A673 (cell line): ENCODE measurements at regions not wholly inside any gene's neighbourhood (a gene's known extent, or its start where the extent isn't known, plus 50 kb on each side); places are given as distances from the start of the nearest gene placed in this dataset.

Experiments
- BruUV-seq: library from RNA; stranded (reverse); fragments of 400-500 nt; replicated peaks from 2 replicates; lab custom pipeline; 2021; lab: Mats Ljungman, UMichigan
- CTCF ChIA-PET: fragments of 300-600 bp; sonication (Branson Sonifier 250); formaldehyde crosslinking; loops from one replicate; lab custom pipeline; 2022; ENCODE audit warnings: antibody characterized with exemption; lab: Charles Lee
- POLR2A ChIA-PET: fragments of 300-600 bp; sonication (Branson Sonifier 250); formaldehyde crosslinking; loops from one replicate; lab custom pipeline; 2022; ENCODE audit warnings: antibody characterized with exemption; ENCODE audit not compliant: low non-redundant PET; lab: Charles Lee
- DNase-seq: peaks from one replicate; pipeline ENCODE4 v3.0.0-alpha.2; 2015; ENCODE audit warnings: low spot score
- H3K27ac ChIP-seq: fragments of 200-600 bp; sonication (generic); 2 replicates; pipeline ENCODE4 v1.5.1; 2016; ENCODE audit warnings: mixed run types, low read depth, mild to moderate bottlenecking, mixed read lengths, antibody characterized with exemption, low read length; ENCODE audit not compliant: poor library complexity, severe bottlenecking
- H3K27me3 ChIP-seq: fragments of 200-600 bp; sonication (generic); replicated peaks from 2 replicates; pipeline ENCODE4 v1.6.1; 2017; ENCODE audit warnings: mixed run types, low read depth, mild to moderate bottlenecking, mixed read lengths, antibody characterized with exemption, low read length; ENCODE audit not compliant: insufficient read depth, poor library complexity
- H3K36me3 ChIP-seq: fragments of 200-600 bp; sonication (generic); 2 replicates; pipeline ENCODE4 v1.6.1; 2016; ENCODE audit warnings: mixed run types, mild to moderate bottlenecking, mixed read lengths, antibody characterized with exemption, low read length; ENCODE audit not compliant: insufficient read depth, poor library complexity, severe bottlenecking
- H3K4me1 ChIP-seq: fragments of 200-600 bp; sonication (generic); 2 replicates; pipeline ENCODE4 v1.6.1; 2017; ENCODE audit warnings: mixed run types, mild to moderate bottlenecking, mixed read lengths, antibody characterized with exemption, low read length; ENCODE audit not compliant: insufficient read depth, poor library complexity, severe bottlenecking
- H3K4me3 ChIP-seq: fragments of 200-600 bp; sonication (generic); 2 replicates; pipeline ENCODE4 v1.5.1; 2016; ENCODE audit warnings: low read depth, mixed run types, mild to moderate bottlenecking, mixed read lengths, low read length; ENCODE audit not compliant: poor library complexity, severe bottlenecking
- H3K9me3 ChIP-seq: fragments of 200-600 bp; sonication (generic); 2 replicates; pipeline ENCODE4 v1.6.1; 2016; ENCODE audit warnings: mixed run types, low read depth, mild to moderate bottlenecking, mixed read lengths, antibody characterized with exemption, low read length; ENCODE audit not compliant: poor library complexity, severe bottlenecking
- EZH2 ChIP-seq: fragments of 200-600 bp; sonication (generic); IDR thresholded peaks from 2 replicates; pipeline ENCODE4 v1.6.1; 2017; ENCODE audit warnings: borderline replicate concordance, low read depth, mild to moderate bottlenecking, mixed read lengths, antibody characterized with exemption, low read length; ENCODE audit not compliant: poor library complexity, severe bottlenecking
- intact Hi-C: fragments of 100-400 bp; cut with micrococcal nuclease; formaldehyde crosslinking; loops from one replicate; pipeline ENCODE4 v1.10.0; 2022; ENCODE audit not compliant: unreplicated experiment
- TF ChIP-seq, protein P1 (sequence below): fragments of 300-800, 200-600 bp; sonication (generic); conservative IDR thresholded peaks from 2 replicates; pipeline ENCODE4 v1.5.1; 2017; ENCODE audit warnings: low read depth, mild to moderate bottlenecking, antibody characterized with exemption, low read length, moderate library complexity, mixed read lengths

DNA sequence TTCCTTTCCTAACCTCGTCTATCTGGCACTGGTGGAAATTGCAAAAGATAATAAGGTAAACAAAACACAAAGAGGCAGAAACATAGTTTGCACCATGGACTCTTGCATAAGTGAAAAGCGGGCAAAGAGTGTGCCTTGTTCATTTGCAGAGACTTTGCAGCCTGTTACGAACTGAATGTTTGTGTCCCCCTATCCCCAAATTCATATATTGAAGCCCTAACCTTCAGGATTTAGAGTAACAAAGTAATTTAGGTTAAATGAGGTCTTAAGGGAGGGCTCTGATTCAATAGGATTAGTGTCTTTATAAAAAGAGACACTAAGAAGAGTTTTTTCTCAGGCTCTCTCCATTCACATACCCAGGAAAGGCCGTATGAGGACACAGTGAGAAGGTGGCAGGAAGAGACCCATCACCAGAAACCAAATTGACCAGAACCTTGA lies 52.1 kb upstream of the FAM169A start:
- H3K27me3 ChIP-seq = no peaks in the 10 kb centered on the region
- H3K4me1 ChIP-seq = no peaks in the 10 kb centered on the region
- no TSS peak for BruUV-seq
- no peaks in the 10 kb centered on the region for H3K36me3 ChIP-seq
- no peak for TF ChIP-seq EZH2
- TF ChIP-seq, protein P1, sequence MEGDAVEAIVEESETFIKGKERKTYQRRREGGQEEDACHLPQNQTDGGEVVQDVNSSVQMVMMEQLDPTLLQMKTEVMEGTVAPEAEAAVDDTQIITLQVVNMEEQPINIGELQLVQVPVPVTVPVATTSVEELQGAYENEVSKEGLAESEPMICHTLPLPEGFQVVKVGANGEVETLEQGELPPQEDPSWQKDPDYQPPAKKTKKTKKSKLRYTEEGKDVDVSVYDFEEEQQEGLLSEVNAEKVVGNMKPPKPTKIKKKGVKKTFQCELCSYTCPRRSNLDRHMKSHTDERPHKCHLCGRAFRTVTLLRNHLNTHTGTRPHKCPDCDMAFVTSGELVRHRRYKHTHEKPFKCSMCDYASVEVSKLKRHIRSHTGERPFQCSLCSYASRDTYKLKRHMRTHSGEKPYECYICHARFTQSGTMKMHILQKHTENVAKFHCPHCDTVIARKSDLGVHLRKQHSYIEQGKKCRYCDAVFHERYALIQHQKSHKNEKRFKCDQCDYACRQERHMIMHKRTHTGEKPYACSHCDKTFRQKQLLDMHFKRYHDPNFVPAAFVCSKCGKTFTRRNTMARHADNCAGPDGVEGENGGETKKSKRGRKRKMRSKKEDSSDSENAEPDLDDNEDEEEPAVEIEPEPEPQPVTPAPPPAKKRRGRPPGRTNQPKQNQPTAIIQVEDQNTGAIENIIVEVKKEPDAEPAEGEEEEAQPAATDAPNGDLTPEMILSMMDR = no peak
- no peak overlapping the region for H3K27ac ChIP-seq
- no peak for DNase-seq
- H3K9me3 ChIP-seq = no peaks in the 10 kb centered on the region
- no peak overlapping the region for H3K4me3 ChIP-seq
- ChIA-PET POLR2A (no interaction called here), CTCF (no interaction called here)
- intact Hi-C loops = loop anchor here (5.0 kb wide), 2 partner anchors 151 to 1016 kb away; partner anchors contain the start of genes GFM2 and NSA2

GRCh38 chr5:74916831-74917710 lies 50.9 kb upstream of the FAM169A start:
- ChIA-PET POLR2A (no interaction called here), CTCF (no interaction called here)
- TF ChIP-seq, protein P1 = no peak
- no peak for TF ChIP-seq EZH2
- no peak overlapping the region for H3K4me3 ChIP-seq
- DNase-seq = no peak
- no TSS peak for BruUV-seq
- H3K4me1 ChIP-seq = no peaks in the 10 kb centered on the region
- no peaks in the 10 kb centered on the region for H3K27me3 ChIP-seq
- H3K9me3 ChIP-seq = no peaks in the 10 kb centered on the region
- intact Hi-C loops = loop anchor here (5.0 kb wide), 2 partner anchors 150 to 1015 kb away; partner anchors contain the start of genes GFM2 and NSA2
- H3K27ac ChIP-seq = no peak overlapping the region
- no peaks in the 10 kb centered on the region for H3K36me3 ChIP-seq
